Glutamatergic neuron (in vitro differentiated cells): ENCODE measurements at regions not wholly inside any gene's neighbourhood (a gene's known extent, or its start where the extent isn't known, plus 50 kb on each side); places are given as distances from the start of the nearest gene placed in this dataset.
A peak's percentile ranks its signal among the peaks of the same experiment; 100 is the strongest.

Experiments used
- DNase-seq: peaks from one replicate; pipeline ENCODE4 v3.0.0; 2022
- H3K27ac Mint-ChIP-seq: one replicate; pipeline ENCODE4 v1.8.0; 2020; ENCODE audit warnings: mild to moderate bottlenecking, mixed read lengths, inconsistent platforms; ENCODE audit not compliant: unreplicated experiment
- H3K27me3 Mint-ChIP-seq: one replicate; pipeline ENCODE4 v1.8.0; 2020; ENCODE audit warnings: mild to moderate bottlenecking, moderate library complexity, mixed read lengths, inconsistent platforms; ENCODE audit not compliant: unreplicated experiment
- H3K36me3 Mint-ChIP-seq: one replicate; pipeline ENCODE4 v1.8.0; 2020; ENCODE audit warnings: mild to moderate bottlenecking, mixed read lengths, inconsistent platforms; ENCODE audit not compliant: unreplicated experiment
- H3K4me1 Mint-ChIP-seq: one replicate; pipeline ENCODE4 v1.8.0; 2020; ENCODE audit warnings: mild to moderate bottlenecking, low read depth, mixed read lengths, inconsistent platforms; ENCODE audit not compliant: unreplicated experiment
- H3K4me3 Mint-ChIP-seq: one replicate; pipeline ENCODE4 v1.8.0; 2020; ENCODE audit warnings: mild to moderate bottlenecking, mixed read lengths, inconsistent platforms; ENCODE audit not compliant: unreplicated experiment
- H3K9me3 Mint-ChIP-seq: one replicate; pipeline ENCODE4 v1.8.0; 2020; ENCODE audit warnings: mild to moderate bottlenecking, moderate library complexity, mixed read lengths, inconsistent platforms; ENCODE audit not compliant: unreplicated experiment
- TF ChIP-seq, protein P1 (sequence below): fragments of 200-600 bp; sonication (generic); IDR thresholded peaks from one replicate; pipeline ENCODE4 v1.5.0; 2021; ENCODE audit not compliant: partially characterized antibody, unreplicated experiment

DNA sequence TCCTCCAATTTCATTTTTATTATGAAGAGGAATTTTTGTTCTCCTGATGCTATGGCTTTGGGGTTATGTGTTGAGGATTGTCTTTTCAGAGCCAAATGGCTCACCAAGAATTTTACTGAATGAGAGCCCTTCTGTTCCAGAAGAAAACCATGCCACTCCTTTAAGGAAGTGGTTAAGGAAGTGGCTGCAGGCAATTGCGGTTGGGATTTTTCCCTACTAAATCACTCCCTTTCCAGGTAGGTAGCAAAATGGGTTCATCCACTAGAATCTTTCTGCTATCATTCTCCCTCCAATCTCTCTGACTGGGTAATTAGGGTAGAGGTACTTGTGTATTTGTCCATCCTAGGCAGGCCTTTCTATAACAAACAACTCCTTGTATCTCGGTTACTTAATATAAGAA lies 163.1 kb downstream of the TTC8 start:
- H3K4me3 Mint-ChIP-seq = no peak overlapping the region
- peaks cover 12% of the 10 kb centered on the region for H3K4me1 Mint-ChIP-seq
- peaks cover 4% of the 10 kb centered on the region for H3K9me3 Mint-ChIP-seq
- DNase-seq = no peak
- H3K36me3 Mint-ChIP-seq = peaks cover 8% of the 10 kb centered on the region
- TF ChIP-seq, protein P1, sequence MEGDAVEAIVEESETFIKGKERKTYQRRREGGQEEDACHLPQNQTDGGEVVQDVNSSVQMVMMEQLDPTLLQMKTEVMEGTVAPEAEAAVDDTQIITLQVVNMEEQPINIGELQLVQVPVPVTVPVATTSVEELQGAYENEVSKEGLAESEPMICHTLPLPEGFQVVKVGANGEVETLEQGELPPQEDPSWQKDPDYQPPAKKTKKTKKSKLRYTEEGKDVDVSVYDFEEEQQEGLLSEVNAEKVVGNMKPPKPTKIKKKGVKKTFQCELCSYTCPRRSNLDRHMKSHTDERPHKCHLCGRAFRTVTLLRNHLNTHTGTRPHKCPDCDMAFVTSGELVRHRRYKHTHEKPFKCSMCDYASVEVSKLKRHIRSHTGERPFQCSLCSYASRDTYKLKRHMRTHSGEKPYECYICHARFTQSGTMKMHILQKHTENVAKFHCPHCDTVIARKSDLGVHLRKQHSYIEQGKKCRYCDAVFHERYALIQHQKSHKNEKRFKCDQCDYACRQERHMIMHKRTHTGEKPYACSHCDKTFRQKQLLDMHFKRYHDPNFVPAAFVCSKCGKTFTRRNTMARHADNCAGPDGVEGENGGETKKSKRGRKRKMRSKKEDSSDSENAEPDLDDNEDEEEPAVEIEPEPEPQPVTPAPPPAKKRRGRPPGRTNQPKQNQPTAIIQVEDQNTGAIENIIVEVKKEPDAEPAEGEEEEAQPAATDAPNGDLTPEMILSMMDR = no peak
- H3K27ac Mint-ChIP-seq = peak overlapping the region; percentile 14
- H3K27me3 Mint-ChIP-seq = peaks cover 6% of the 10 kb centered on the region

DNA sequence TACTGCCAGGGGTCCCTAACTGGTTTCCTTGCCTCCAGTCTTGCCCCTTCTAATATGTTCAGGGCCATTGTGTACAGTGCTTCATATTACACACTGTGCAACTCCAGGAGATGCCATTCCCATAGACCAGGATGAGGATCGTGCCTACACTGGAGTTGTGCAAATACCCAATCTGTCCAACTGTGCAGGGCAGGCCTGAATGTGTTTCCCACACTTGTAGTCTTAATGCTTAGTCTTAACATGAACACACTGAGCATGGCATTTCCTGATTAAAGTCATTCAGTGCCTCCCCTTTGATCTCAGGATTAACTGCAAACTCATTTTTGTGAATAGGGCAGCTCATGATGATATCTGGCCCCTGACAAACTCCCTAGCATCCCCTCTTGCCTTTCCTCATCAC lies 165.5 kb downstream of the TTC8 start:
- Mint-ChIP-seq H3K27me3 (peaks cover 4% of the 10 kb centered on the region), H3K4me1 (peaks cover 10% of the 10 kb centered on the region), H3K9me3 (peaks cover 4% of the 10 kb centered on the region), H3K4me3 (no peak overlapping the region), H3K27ac (no peak overlapping the region), H3K36me3 (peaks cover 13% of the 10 kb centered on the region)
- TF ChIP-seq, protein P1 = no peak
- DNase-seq = no peak

DNA sequence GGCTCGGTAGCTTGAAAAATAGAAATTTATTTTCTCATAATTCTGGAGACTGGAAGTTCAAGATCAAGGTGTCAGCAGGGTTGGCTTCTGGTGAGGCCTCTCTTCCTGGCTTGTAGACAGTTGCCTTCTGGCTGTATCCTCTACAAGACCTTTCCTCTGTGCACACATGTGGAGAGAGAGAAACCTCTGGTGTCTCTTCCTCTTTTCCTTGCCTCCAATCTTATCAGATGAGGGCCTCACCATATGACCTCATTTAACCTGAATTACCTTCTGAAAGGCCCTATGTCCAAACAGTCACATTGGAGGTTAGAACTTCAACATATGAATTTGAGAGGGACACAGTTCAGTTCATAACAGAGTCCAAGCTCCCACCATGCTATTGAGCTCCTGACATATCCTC lies 166.4 kb downstream of the TTC8 start:
- no peak overlapping the region for H3K4me3 Mint-ChIP-seq
- peaks cover 2% of the 10 kb centered on the region for H3K4me1 Mint-ChIP-seq
- no peak for DNase-seq
- H3K9me3 Mint-ChIP-seq = peaks cover under 1% of the 10 kb centered on the region
- peaks cover 13% of the 10 kb centered on the region for H3K36me3 Mint-ChIP-seq
- TF ChIP-seq, protein P1 = no peak
- H3K27ac Mint-ChIP-seq = no peak overlapping the region
- H3K27me3 Mint-ChIP-seq = peaks cover 2% of the 10 kb centered on the region

DNA sequence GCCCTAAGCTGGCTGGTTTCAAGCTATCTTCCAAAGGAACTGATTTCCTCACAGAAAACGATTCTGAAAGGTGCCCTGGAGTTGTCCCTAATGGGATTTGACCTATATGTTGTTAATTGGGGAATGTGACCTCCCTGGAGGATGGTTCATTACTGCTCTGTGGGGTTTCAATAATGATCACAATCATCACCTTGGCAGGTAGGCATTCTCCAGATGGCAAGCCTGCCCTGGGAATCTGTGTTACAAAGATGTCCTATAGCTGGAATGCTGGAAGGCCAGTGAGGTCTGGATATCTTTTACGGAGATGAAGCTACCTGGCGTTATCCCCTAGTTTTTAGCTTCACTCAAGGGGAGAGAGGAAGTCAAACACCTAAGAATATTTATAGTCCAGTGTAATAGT lies 167.6 kb downstream of the TTC8 start:
- no peak for DNase-seq
- H3K4me1 Mint-ChIP-seq = no peaks in the 10 kb centered on the region

DNA sequence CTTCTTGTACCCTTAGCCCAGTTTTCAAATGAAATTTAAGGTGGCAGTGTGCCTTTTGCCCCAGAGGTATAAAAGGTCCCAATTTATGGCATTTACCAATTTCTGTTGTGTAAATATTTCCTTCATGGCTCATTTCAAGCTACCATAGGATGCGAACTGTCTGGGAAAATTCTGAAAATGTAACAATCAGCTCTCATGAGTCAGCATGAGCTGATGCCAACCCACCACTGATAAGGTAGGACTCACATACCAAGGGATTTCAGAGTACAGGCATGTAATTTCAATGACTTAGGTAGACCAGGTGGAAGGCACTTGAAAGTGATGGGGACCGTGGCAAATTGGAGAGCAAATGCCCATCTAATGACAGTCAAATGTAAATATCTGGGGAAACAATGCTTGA lies 169.5 kb downstream of the TTC8 start:
- Mint-ChIP-seq H3K27me3 (peaks cover 3% of the 10 kb centered on the region), H3K4me1 (no peaks in the 10 kb centered on the region), H3K9me3 (peaks cover 3% of the 10 kb centered on the region), H3K36me3 (peaks cover 9% of the 10 kb centered on the region), H3K27ac (no peak overlapping the region), H3K4me3 (no peak overlapping the region)
- no peak for DNase-seq
- TF ChIP-seq, protein P1 = no peak

More for the DNA sequence above, 167.6 kb downstream of the TTC8 start:
- peaks cover 13% of the 10 kb centered on the region for H3K36me3 Mint-ChIP-seq
- peaks cover 3% of the 10 kb centered on the region for H3K27me3 Mint-ChIP-seq
- H3K27ac Mint-ChIP-seq = no peak overlapping the region
- H3K9me3 Mint-ChIP-seq = peaks cover 3% of the 10 kb centered on the region
- TF ChIP-seq, protein P1 = no peak
- H3K4me3 Mint-ChIP-seq = no peak overlapping the region
